Tibial nerve (tissue), 3 donors: ENCODE measurements at regions not wholly inside any gene's neighbourhood (a gene's known extent, or its start where the extent isn't known, plus 50 kb on each side); places are given as distances from the start of the nearest gene placed in this dataset.

Experiments used
- CTCF ChIP-seq, 5 experiments: fragments of 200-600 bp in 3 of 5; fragments of 450-650 bp in 2 of 5; sonication (generic) in 3 of 5; IDR thresholded peaks; one replicate each; pipeline ENCODE4 v1.5.1; 2016 to 2019; ENCODE audit warnings: antibody characterized with exemption in 5 of 5, mild to moderate bottlenecking in 3 of 5, moderate library complexity in 2 of 5
- POLR2A ChIP-seq, 2 donors: fragments of 450-650 bp; IDR thresholded peaks; one replicate each; pipeline ENCODE4 v1.6.1; 2017; ENCODE audit warnings: antibody characterized with exemption in 2 of 2, mild to moderate bottlenecking in 2 of 2, moderate library complexity in 2 of 2

- no peak for TF ChIP-seq CTCF (IDR thresholded peaks at IDR 0.05)
- TF ChIP-seq POLR2A (IDR thresholded peaks at IDR 0.05) = no peak
Measured at GRCh38 chr3:153639631-153640030, 477.6 kb downstream of the RAP2B start.
